ENCODE measurements at regions not wholly inside any gene's neighbourhood (a gene's known extent, or its start where the extent isn't known, plus 50 kb on each side); places are given as distances from the start of the nearest gene placed in this dataset.
A peak's percentile ranks its signal among the peaks of the same experiment; 100 is the strongest.

DNA sequence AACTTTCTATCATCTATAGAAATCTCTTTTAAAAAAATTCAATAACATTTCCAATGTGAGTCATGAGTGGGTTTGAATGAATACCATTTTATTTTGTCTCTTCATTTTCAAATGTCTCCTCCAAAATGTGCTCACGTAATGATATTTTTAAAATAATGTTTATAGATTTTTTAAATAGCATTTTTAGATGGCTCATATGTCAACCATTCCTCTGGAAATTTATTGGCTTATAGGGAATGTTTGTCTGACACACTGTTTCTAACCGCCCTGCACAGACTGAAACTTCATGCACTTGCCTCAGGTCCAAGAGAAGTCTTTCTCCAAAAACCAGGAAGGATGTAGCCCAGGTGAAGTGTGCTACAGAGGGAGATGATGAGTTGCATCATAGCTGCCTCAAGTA is 88.8 kb upstream of the PLEKHG7 start:
- no peak for DNase-seq

DNA sequence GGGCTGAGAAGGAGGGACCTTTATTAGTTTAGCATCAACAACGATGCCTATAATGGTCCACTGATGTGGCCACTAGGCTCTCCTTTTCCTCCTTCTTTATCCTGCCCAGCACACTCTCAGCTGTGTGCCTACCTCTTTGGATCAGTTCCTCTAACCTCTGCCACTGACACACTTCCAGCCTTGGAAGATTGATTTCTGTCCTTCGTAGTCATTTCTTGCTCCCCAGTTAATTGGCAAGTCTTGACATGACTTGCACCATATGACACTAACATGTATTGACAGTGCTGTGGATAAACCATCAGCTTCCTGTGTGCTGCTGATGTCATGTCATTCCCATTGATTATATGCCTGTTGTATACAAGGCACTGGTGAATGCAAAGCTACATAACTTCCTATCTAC is 90.2 kb upstream of the PLEKHG7 start:
- DNase-seq: no peak

DNA sequence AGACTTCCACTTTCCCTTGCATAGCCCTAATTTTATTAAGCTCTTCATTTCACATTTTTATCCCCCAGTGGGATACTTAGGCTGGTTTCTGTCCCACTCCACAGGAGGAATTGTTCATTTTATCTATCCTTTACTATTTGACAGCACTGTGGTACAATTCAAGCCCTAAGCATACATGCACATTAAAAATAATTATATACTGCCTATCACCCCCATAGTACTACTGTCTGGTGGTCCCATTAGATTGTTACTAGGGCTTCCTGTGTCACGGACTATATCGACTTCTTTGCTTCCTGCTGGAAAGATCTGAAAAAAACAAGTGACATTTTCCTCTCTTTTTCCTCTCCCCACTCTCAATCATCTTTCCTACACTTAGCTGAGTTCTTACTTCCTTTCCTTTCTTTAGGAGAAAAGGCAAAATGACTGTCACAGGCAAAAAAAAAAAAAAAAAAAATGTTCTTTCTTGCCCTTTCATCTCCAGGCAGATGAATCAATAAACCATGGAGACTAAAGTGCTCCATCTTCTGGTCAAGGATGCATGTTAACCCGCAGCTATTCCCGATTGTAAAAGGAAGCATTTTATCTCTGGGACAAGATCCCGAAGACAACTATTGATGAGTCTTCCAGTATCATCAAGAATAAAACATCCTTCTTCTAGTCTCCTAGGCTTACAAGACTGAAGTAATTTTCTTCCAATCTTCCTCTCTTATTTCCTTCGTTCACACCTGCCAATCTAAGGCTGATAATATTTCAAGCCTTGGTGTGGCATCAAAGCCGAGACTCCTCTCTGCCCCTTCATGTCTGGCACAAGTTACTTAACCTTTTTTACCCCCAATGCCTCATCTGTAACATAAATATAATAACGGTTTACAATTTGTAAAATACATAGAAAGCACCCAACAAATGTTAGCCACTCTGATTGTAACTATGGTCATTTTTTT is 94.4 kb upstream of the PLEKHG7 start:
- peak; percentile 68 for DNase-seq

DNA sequence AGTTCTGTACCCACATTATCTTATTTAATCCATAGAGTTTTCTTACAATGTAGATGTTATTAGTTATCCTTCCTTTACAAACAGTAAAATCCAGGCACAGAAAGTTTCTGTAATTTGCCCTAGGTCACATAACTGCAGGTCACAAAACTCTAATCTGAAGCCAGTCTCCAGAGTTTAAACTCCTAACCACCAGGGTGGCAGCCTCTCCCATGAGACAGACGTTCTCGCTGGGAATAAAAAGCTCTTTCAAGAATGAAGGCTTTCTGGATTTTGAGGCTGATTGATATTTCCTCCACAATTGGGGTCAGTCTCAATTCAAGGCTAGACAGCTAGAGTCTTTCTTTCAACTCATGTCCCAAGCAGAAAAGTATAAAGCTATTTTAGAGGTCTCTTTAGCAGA is 95.8 kb upstream of the PLEKHG7 start:
- no peak for DNase-seq

DNA sequence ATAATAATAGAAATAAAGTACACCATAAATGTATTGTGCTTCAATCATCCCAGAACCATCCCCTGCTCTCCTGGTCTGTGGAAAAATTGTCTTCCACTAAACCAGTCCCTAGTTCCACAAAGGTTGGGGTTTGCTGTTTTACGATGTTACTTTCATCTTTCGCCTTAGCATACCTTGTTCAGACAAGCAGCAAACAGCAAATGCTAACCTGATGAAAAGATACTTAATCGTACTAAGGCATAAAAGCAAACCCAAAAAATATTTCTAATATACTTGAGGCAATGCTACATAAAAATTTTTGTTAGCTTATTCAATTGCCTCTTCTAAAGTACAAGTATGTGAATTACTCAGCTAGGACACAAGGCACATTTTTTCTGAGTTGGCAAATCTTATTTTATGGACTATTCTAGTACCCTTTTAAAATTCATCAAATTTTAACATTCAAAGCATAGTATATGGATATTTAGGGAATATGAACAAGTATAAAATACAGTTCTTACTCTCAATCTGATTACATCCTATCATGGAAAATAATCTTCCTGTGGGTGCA is 97.1 kb upstream of the PLEKHG7 start:
- DNase-seq: no peak

DNA sequence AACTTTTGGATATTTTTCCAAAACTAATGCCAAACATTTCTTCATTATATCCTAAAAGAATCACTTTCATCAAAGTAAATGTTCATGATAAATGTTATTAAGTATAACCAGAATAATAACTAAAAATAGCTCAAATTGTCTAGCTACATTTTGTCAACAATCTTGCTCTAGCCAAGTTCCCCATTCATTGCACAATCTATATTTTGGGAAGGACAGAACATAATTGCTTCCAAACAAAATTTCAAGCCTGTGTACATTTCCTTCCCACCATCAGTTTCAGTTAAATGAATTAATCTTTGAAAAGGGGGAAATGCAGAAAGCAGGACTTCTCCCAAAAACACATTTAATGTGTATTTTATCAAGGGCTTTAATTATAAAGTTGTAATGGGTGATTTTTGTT is 98.0 kb upstream of the PLEKHG7 start:
- DNase-seq: no peak

DNA sequence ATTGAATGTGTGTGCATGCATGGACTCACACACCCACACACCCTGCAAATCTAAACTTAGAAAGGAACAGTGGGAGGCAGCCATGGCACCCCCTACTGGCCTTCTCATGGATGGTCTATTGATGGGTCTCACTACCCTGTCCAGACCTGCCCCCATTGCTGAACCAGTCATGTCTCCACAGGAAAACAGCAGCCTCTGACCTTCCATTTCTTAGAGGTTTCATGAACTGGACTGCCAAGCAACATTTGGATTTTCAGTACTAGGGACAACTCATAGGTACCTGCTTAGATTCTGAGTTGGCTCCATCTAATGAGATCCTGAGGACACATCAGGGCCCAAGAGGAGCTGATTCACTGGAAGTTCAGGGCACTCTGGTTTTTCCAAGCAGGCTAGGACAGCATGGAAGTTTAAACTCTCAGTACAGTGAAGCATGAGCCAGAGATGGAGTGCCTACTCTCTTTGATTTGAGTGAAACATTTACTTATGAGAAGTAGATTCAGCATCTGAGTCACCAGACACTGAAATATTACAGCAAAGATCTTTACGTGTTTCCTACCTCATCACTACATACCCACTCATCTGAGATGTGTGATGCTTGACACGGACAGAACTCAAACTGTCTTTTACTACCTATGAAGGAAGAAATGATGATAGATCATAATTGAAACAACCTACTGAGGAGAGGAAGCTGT is 98.9 kb upstream of the PLEKHG7 start:
- peak; percentile 33 for DNase-seq

DNA sequence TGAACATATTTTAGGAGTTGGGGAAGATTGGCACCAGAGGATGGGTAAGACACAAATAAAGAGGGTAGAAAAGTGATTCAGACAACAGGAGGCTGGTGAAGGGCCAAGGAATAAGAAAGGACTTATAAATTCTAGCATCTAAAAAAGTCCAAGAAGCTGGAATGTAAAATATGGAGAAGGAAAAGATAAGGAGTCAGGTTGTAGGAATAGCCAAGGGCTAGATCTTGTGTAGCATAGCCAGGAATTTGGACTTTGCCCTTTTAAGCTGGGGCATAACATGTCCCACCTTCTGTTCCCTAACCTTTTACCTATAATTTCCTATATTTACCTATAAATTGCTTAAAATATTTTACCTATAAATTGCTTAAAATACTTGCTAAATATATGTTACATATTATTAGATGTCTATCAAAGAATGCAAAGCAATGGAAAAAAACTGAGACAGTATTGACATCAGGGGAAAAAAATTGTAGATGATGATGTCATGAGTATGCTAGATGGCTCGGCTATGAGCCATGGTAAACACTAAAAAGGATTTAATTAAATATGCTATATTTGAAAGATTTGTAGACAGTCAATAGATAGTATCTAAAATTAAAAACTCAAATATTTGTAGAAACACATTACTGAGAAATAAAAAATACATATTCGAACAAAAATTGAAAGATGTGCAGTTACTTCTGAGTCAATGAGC is 99.7 kb upstream of the PLEKHG7 start:
- peak; percentile 28 for DNase-seq

DNA sequence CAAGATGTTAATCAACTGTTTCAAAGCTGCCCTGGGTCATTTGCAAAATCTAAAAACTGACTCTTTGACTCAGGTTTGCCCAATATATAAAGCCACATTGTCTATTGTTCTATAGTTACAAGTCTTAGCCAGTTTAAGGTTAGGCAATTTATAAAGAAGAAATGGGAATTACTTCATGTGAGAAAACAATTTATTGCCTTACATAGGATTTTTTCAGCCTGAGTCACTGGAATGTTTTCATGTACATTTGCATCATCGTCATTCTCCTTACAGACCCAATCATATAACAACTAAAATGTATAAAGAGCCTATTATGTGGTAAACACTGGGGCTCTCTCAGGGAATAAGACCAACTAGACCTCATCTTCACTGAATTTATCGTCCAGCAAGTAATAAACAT is 100.3 kb upstream of the PLEKHG7 start:
- DNase-seq: peak; percentile 90

DNA sequence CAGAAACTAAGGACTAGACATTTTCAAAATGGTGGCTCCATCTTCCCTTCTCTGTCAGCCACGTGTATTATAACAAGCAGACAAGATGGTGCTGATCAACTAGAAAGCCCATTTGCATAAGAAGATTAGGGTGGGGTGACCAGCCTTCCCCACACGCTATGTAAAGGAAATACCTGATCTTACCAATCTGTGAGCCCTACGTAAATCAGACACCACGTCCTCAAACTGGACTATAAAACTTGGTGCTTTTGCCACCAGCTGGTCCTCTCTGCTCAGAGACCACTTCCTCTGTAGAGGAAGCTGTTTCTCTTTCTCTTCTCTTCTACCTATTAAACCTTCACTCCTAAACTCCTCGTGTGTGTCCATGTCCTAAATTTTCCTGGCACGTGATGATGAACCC is 101.1 kb upstream of the PLEKHG7 start:
- DNase-seq: no peak

DNA sequence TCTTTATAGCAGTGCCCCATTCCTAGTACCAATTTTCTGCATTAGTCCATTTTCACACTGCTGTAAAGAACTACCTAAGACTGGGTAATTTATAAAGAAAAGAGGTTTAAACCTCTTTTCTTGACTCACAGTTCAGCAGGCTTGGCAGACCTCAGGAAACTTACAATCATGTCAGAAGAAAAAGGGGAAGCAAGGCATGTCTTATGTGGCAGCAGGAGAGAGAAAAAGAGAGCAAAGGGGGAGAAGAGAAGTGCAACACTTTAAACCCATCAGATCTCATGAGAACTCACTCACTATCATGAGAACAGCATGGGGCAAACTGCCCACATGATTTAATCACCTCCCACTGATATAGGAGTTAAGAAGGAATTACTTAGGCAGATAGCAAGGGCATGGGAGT is 101.6 kb upstream of the PLEKHG7 start:
- no peak for DNase-seq

DNA sequence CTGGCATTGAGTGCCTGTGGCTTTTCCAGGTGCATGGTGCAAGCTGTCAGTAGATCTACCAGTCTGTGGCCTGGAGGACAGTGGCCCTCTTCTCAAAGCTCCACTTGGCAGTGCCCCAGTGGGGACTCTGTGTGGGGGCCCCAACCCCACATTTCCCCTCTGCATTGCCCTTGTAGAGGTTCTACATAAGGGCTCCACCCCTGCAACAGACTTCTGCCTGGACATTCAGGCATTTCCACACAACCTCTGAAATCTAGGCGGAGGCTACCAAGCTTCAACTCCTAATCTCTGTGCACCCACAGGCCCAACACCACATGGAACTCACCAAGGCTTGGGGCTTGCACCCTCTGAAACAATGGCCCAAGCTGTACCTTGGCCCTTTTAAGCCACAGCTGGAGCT is 102.7 kb upstream of the PLEKHG7 start:
- no peak for DNase-seq

DNA sequence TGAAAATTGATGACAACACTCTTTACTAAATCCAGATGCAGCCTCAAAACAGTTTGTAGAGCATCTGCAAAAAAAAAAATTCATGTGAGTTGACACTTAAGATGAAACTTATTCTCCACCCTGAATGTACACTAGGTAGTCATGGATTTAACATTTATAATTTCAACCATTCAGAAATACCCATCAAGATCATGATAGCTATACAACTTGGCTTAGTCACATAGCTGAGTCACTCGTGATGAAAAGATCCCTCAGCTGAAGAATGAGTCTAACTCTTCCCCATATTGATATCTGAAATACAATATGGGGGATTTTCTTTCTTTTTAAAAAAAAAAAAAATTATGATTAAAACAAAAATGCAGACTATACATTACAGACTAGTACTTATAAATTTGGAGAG is 104.8 kb upstream of the PLEKHG7 start:
- DNase-seq: peak; percentile 87

DNA sequence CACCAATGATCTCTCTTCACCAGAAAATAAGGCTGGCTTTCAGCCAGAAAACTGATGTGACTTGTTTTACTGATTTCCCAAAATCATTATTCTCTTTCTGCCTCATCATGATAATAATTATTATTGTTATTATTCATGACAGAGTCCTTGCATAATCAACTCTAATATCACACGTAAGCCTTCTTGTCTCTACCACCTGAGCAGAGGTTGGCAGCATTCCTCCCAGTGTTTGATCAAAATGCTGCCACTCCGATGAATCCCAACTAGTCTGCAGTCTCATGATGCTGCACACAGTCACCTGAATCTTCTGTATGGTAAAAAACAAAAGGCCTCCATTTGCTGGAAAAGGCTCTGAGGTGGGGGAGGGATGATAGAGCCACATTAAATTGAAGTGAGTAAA is 105.7 kb upstream of the PLEKHG7 start:
- no peak for DNase-seq

DNA sequence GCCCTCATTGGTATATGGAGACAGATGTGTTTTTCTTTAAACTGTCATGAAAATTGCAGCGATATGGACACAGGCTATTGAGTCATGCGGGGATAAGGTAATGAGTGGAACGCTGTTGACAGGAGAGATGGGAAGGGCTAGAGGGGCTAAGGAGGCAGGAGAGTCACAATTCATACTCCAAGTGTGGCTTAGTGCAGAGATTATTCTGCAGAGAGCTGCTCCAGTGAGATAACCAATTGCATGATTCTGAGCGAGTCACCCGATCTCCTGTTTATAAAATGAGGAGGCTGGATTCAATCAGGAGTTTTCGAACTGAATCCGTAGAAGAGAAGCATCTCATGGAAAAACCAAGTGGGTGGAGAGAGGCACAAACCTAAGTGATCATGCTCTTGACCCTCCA is 106.4 kb upstream of the PLEKHG7 start:
- DNase-seq: peak; percentile 81

DNA sequence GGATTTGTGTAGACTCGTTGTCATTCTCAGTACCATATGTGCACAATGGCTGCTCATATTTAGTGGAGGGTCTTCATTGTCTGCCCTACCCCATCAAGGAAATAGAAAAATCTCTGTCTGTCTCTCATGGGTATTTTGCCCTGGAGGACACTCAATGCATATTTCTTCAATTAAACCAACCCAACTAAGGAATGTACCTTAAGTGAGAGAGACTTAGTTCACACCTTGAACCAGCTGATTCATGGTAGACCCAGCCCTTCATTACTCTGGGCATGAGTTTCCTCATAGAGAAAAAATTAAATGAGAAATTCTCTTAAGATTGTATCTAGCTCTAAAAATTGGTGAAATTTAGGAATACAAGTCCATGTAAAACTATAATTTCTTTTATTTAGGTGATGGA is 107.1 kb upstream of the PLEKHG7 start:
- DNase-seq: no peak

DNA sequence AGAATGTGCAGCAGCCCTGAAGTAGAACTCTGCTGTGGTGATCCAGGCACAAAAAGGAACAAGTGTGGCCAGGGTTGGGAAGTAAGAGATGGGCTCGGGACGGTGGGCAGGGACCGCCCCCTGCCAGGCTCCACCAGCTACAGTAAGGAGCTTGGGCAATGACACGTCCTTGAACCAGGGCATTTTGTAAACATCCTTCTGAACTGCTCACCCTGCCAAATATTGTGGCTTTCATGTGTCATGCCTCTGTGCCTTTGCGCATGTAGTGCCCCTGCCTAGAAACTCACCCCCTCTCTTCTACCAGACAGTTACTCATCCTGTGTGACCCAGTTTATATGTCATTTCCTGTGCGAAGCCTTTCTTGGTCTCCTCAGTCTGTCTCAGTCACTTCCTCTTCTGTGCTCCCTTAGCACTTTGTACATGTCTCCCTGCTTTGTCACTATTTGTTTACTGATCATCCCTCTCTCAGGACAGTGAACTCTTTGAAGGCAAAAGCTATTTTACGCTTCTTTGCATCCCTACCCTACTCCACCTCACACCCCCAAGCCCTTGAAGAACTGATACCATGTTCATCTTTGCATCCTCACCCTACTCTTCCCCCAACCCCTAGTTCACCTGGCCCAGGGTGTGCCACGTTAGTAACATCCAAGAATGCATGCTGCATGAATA is 108.9 kb upstream of the PLEKHG7 start:
- peak; percentile 97 for DNase-seq

DNA sequence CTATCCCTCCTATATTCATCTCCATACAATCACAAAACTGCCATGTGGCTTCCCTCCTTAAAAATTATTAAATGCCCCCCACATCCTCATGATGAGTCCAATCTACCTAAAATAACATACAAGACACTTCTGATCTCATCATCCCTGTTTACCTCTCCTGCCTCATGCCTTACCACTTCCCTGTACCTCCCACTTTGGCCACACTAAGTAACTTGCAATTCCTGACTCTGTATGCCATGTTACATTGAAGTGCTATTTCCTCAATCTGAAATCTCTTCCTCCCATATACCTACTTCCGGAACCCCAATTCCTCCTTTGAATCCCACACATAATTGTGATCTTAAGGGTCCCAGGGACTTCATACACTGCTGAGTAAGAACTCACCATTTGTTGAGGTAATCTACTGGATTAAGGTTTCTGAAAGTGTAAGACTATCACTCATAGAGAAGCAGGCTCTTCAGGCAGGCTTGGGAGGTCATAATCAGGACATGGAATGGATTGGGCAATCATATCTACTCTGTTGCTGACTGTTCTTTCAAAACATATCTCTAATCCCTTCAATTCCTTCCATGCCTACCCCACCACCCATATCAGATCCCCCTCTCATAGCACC is 117.6 kb upstream of the PLEKHG7 start:
- no peak for DNase-seq

DNA sequence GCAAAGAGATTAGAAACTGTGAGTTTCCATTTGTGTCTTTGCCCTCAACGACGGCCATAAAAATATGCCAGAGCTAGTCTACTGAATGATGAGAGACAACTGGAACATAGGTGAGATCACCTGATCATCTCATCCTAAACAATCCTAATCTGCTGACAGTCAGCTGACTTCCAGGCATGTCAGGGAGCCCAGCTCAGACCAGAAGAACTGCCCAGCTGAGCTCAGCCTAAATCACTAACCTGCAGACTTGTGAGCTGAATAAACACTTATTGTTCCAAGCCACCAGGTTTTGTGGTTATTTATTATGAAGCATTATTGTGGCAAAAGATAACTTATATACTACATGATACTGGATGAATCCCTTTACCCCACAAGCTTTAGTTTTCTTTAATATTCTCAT is 118.9 kb upstream of the PLEKHG7 start:
- DNase-seq: no peak

DNA sequence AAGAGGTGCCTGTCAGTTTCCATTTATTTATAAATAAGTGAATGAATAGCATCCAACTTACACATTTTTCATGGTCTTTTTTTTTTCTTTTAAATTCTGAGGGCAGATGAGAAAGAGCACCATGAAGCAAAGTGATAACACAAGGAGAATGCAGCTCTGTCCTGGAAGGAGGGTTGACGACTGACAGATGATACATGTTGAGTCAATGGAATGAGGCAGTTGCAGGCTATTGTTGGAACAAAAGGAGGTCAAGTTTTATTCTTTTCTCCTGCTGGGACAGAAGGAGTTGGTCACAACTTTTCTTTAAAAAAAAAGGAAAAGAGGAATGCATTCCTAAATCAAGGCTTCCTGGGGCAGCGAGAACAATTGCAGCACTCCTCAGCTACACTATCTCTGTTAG is 119.9 kb upstream of the PLEKHG7 start:
- no peak for DNase-seq

DNA sequence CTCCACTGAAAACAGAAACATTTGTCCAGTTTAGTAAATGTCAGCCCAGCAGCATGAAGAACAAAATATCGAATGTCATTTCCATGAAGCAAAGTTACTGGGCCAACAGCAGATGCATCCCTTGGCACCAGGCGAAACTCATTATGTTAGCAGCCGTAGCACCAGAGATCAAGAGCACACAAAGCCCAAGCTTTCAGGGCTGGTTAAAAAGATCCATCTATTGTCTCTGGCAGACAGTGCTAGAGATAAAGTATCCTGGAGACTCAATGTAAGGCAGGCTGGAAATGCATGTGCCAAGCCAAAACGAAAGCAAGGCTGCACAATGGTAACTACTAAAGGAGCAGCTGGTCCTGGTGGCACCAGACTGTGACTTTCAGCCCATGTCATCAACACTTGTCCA is 120.3 kb upstream of the PLEKHG7 start:
- no peak for DNase-seq

DNA sequence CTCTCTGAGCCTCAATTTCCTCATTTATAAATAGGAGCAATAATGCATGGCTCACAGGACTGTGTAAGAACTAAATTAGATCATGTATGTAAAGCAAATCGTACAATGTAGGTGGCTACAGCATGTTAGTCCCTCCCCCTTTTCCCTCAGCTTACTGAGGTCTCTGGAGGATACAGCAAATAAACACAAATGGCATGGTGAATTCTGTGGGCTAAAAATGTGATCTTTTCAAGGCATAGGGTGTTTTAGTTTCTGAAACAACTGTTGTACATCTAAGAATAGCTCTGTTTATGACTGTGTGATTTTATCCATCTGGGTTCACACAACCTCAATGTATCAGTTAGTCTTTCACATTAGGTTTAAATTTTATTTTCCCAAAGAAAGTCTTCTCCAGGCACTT is 121.2 kb upstream of the PLEKHG7 start:
- DNase-seq: no peak
